Common myeloid progenitor, CD34-positive (primary cell): ENCODE measurements at regions not wholly inside any gene's neighbourhood (a gene's known extent, or its start where the extent isn't known, plus 50 kb on each side); places are given as distances from the start of the nearest gene placed in this dataset.

Source experiments
- CTCF ChIA-PET: fragments of 350-600 bp; sonication (Branson Sonifier 250); formaldehyde crosslinking; loops from one replicate; lab custom pipeline; 2021; ENCODE audit warnings: antibody characterized with exemption; lab: Charles Lee
- POLR2A ChIA-PET: fragments of 350-600 bp; sonication (Branson Sonifier 250); formaldehyde crosslinking; loops from one replicate; lab custom pipeline; 2021; ENCODE audit warnings: antibody characterized with exemption; lab: Charles Lee
- DNase-seq, 3 donors: peaks; one replicate each; pipeline versions ENCODE4 v3.0.0 to v3.0.0-alpha.2; 2013
- H3K27ac ChIP-seq, 2 experiments: 1 replicate in 1 of 2; 2 replicates in 1 of 2; pipeline ENCODE4 v1.7.0; 2013; ENCODE audit warnings: inconsistent platforms in 2 of 2, low read length in 2 of 2, mild to moderate bottlenecking in 2 of 2, low read depth in 1 of 2, moderate library complexity in 1 of 2; ENCODE audit not compliant: severe bottlenecking in 2 of 2, insufficient read depth in 1 of 2, poor library complexity in 1 of 2
- H3K27me3 ChIP-seq, 5 experiments: replicated peaks in 2 of 5; 1 replicate in 3 of 5; 2 replicates in 2 of 5; pipeline versions ENCODE4 v1.6.1 to v1.7.0; 2013; ENCODE audit warnings: low read length in 4 of 5, mild to moderate bottlenecking in 2 of 5, moderate library complexity in 2 of 5, inconsistent platforms in 1 of 5; ENCODE audit not compliant: insufficient read depth in 5 of 5, control insufficient read depth in 4 of 5
- H3K36me3 ChIP-seq, 4 experiments: 1 replicate in 2 of 4; 2 replicates in 2 of 4; pipeline versions ENCODE4 v1.6.1 to v1.7.0; 2013; ENCODE audit warnings: low read length in 3 of 4, control low read depth in 1 of 4, mild to moderate bottlenecking in 1 of 4; ENCODE audit not compliant: control insufficient read depth in 4 of 4, insufficient read depth in 4 of 4
- H3K4me1 ChIP-seq, 4 experiments: 1 replicate in 3 of 4; 2 replicates in 1 of 4; pipeline versions ENCODE4 v1.6.1 to v1.7.1; 2013; ENCODE audit warnings: low read length in 3 of 4, mild to moderate bottlenecking in 3 of 4, control low read depth in 1 of 4, inconsistent platforms in 1 of 4, moderate library complexity in 1 of 4; ENCODE audit not compliant: control insufficient read depth in 4 of 4, insufficient read depth in 4 of 4; ENCODE audit errors: control extremely low read depth in 1 of 4
- H3K4me3 ChIP-seq, 7 experiments: 1 replicate in 4 of 7; 2 replicates in 3 of 7; pipeline versions ENCODE4 v1.5.1 to v1.7.0; 2013; ENCODE audit warnings: mild to moderate bottlenecking in 7 of 7, low read length in 6 of 7, moderate library complexity in 6 of 7, inconsistent platforms in 2 of 7, low read depth in 2 of 7, control low read depth in 1 of 7; ENCODE audit not compliant: insufficient read depth in 4 of 7, control insufficient read depth in 1 of 7; ENCODE audit errors: extremely low read depth in 1 of 7
- H3K9me3 ChIP-seq, 5 experiments: 1 replicate in 4 of 5; 2 replicates in 1 of 5; pipeline versions ENCODE4 v1.6.1 to v1.7.1; 2013; ENCODE audit warnings: low read length in 4 of 5, mild to moderate bottlenecking in 2 of 5, inconsistent platforms in 1 of 5, low read depth in 1 of 5, moderate library complexity in 1 of 5; ENCODE audit not compliant: control insufficient read depth in 4 of 5, insufficient read depth in 2 of 5; ENCODE audit errors: control extremely low read depth in 1 of 5
- WGBS: methylation state at CpG from one replicate; pipeline ENCODE4 v1.1.5; 2013; ENCODE audit not compliant: insufficient coverage; 5-methylcytosine and 5-hydroxymethylcytosine counted together

DNA sequence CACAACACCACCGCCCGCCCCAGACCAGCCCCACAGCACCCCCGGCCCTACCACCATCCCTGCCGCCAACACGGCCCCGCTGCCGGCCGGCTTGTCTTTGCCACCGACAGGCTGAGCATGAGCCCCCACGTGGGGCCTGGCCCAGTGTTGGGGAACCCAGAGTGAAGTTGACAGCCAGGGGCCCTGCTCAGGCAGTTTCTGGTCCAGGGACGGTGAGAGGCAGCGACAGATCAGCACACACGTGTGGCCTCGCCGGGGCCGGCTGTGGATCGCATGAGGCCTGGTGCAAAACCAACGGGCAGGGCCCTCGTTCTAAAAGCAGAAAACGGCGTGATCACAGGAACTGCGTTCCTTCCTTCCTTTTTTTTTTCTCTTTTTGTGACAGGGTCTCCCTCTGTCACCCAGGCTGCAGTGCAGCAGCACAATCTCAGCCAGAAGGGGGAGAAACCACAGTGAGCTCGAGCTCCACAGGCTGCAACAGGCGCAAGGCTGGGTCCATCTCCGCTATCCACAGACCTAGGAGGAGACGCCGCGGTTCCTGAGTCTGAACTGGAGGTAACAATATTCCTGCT lies 50.5 kb upstream of the FBRSL1 start:
- DNase-seq: peak; percentile 76 to 90 (median 89)
- H3K27me3 ChIP-seq: no peaks in the 10 kb centered on the region
- POLR2A ChIA-PET: no interaction called here

DNA sequence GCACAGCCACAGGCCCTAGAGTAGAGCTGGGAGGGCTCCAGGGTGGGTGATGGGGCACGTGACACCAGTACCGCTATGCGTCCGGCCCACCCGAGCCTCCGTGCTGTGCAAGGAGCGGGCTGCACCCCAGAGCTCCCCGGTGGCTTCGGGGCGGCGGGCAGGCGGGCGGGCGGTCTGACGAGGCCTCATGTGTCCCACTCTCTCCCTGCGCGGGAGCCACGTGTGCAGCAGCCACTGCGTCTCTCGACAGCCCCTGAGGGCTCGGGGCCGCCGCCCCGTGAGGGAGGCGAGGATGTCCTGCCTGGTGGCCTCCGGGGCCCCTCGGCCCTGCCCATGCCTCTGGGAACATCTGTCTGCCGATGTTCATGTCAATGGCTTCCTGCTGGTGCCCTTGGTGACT lies 51.2 kb upstream of the FBRSL1 start:
- WGBS: 89% methylated on average over 28 of the region's 28 CpGs
- Histone ChIP-seq H3K9me3 (peaks cover 0 to 17% (median 0%) of the 10 kb centered on the region in 5 experiments), H3K27me3 (no peaks in the 10 kb centered on the region), H3K4me1 (peaks cover 1 to 52% (median 36%) of the 10 kb centered on the region in 4 experiments), H3K27ac (no peak overlapping the region), H3K36me3 (no peaks in the 10 kb centered on the region), H3K4me3 (no peak overlapping the region)
- POLR2A ChIA-PET: no interaction called here
- CTCF ChIA-PET: interaction anchor here (1.2 to 1.8 kb wide), 2 partner anchors 11 to 47 kb away, joined by 3 to 8 read pairs; no protein-coding TSS in a partner anchor
- no peak for DNase-seq

More for the DNA sequence above, 50.5 kb upstream of the FBRSL1 start:
- Histone ChIP-seq H3K27ac (no peak overlapping the region), H3K4me3 (no peak overlapping the region), H3K9me3 (peaks cover 0 to 17% (median 0%) of the 10 kb centered on the region in 5 experiments), H3K36me3 (no peaks in the 10 kb centered on the region), H3K4me1 (peaks cover 3 to 59% (median 43%) of the 10 kb centered on the region in 4 experiments)
- CTCF ChIA-PET: interaction anchor here (0.7 to 1.8 kb wide), 5 partner anchors 11 to 64 kb away, joined by 3 to 8 read pairs (median 4); no protein-coding TSS in a partner anchor
- WGBS: 55% methylated on average over 17 of the region's 28 CpGs

DNA sequence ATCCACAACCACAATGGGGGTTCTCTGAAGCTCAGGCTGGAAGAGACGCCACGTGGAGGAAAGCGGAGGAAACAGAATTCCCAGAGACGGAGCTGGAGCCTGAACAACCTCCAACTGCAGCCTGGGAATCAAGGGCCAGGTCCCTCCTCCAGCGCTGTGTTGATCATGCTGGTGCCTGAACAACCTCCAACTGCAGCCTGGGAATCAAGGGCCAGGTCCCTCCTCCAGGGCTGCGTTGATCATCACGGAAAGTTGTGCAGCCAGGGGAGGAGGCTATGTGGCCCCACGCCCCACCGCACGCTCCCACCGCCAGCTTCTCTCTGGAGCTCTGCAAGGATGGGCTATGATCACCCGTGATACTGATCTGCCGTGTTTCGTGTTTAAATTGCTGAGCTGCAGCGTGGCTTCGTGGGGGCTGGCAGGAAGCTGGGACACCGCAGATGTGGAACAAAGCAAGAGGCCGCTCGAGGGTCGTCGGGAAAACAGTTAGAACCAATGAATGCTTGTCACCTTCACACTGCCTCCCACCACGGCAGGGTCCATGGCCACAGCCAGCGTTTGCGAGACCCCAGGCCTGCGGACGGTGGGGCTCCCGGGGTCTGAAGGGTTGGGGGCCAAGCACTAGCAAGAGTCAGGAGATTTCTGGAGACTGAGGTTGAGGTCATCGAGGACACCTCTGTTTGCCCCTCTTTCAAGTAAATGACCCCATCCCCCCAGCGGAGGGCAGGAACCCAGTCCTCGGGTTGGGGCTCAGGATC lies 51.8 kb upstream of the FBRSL1 start:
- no peak overlapping the region for H3K4me3 ChIP-seq
- no peaks in the 10 kb centered on the region for H3K27me3 ChIP-seq
- ChIA-PET CTCF (interaction anchor here (0.7 to 1.8 kb wide), 4 partner anchors 10 to 86 kb away, joined by 3 to 8 read pairs (median 4); no protein-coding TSS in a partner anchor), POLR2A (no interaction called here)
- H3K4me1 ChIP-seq: peaks cover 0 to 51% (median 32%) of the 10 kb centered on the region in 4 experiments
- H3K27ac ChIP-seq: no peak overlapping the region
- no peaks in the 10 kb centered on the region for H3K36me3 ChIP-seq
- 53% methylated on average over 27 of the region's 30 CpGs for WGBS
- peak in 2 of 3 donors; percentile 39 to 53 for DNase-seq
- H3K9me3 ChIP-seq: peaks cover 0 to 17% (median 0%) of the 10 kb centered on the region in 5 experiments

DNA sequence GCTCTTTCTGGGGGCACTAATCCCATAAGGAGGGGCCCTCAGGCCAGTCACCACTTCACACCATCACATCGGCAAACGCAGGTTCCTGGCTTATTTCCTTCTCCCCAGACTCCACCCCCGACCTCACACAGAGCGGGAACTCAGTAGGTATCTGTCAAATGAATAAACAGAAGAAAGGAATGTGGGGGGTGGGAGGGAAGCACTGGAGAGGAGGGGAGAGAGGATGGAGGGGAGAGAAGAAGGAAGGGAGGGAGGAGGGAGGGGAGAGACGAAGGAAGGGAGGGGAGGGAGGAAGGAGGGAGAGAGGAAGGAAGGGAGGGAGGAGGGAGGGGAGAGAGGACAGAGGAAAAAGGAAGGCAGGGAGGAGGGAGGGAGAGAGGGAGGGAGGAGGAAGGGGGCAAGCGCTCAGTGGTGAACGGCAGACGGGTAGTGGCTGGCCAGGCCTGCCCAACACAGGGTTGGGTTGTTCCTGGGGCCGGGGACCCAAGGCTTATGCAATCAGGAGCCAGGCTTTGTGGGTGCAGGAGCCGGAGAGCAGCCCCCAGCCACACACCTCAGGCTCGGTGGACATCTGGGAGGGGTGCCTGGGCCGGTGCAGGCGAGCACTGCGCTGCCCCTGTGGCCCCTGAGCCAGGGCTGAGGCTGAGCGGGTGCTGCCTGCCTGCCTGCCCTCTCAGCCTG lies 52.6 kb upstream of the FBRSL1 start:
- Histone ChIP-seq H3K27me3 (no peaks in the 10 kb centered on the region), H3K4me1 (peaks cover 0 to 56% (median 34%) of the 10 kb centered on the region in 4 experiments), H3K27ac (no peak overlapping the region), H3K9me3 (peaks cover 0 to 17% (median 0%) of the 10 kb centered on the region in 5 experiments), H3K4me3 (peak overlapping the region in 2 of 7 experiments; percentile 16 to 24), H3K36me3 (no peaks in the 10 kb centered on the region)
- POLR2A ChIA-PET: no interaction called here
- peak in 2 of 3 donors; percentile 40 to 51 for DNase-seq
- CTCF ChIA-PET: interaction anchor here (0.7 to 1.8 kb wide), 4 partner anchors 9 to 87 kb away, joined by 3 to 8 read pairs (median 4); no protein-coding TSS in a partner anchor
- WGBS: 18% methylated on average over 10 of the region's 15 CpGs

DNA sequence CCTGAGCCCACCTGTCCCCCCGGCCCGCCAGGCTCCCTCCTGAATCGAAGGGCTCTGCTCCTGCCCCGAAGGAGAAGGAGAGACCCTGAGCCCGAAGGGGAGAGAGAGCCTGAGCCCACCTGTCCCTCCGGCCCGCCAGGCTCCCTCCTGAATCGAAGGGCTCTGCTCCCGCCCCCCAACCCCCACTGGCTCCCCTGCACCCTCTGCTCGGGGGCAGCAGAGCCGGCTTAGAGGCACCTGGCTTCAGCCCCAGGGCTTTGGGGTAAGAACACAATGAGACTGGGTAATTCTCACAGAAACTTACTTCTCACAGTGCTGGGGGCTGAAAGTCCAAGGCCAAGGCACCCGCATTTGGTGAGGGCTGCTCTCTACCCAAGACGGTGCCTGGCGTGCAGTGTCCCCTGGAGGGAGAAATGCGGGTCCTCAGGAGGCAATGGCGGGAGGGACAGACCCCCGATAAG lies 53.1 kb upstream of the FBRSL1 start:
- Histone ChIP-seq H3K4me1 (peaks cover 0 to 56% (median 34%) of the 10 kb centered on the region in 4 experiments), H3K27me3 (no peaks in the 10 kb centered on the region), H3K36me3 (no peaks in the 10 kb centered on the region), H3K4me3 (peak overlapping the region in 2 of 7 experiments; percentile 16 to 24), H3K27ac (no peak overlapping the region), H3K9me3 (peaks cover 0 to 17% (median 0%) of the 10 kb centered on the region in 5 experiments)
- no peak for DNase-seq
- ChIA-PET CTCF (no interaction called here), POLR2A (no interaction called here)
- WGBS: 88% methylated on average over 8 of the region's 17 CpGs

DNA sequence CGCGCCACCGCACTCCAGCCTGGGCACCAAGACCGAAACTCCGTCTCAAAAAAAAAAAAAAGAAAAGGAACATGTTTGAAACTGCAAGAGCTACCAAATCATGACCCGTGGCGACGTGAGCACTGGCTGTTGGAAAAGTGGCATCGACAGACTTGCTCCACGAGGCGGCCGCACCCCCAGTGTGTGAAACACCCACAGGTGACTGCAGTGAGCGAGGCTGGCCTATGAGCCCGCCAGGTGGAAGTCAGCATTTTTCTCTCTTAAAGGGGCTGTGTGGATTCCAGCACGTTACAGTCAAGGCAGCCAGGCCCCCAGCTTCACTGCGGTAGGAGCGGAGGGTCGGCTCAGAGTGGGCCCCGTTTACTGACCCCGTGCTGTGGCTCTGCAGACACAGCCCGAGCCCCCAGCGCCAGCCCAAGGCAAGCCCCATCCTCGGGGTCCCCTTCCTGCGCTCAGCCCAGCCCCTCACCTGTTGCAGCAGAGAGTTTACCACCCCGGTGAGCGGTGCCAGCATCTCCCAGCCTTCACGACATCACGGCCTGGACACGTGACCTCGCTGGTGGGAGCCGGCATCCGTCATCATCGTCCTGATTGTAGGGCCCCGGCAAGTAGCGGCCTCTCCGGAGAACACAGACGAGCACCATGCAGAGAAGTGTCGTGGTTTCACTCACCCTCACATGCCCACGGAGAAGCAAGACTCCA lies 54.3 kb upstream of the FBRSL1 start:
- H3K27ac ChIP-seq: no peak overlapping the region
- no peaks in the 10 kb centered on the region for H3K27me3 ChIP-seq
- no peak overlapping the region for H3K4me3 ChIP-seq
- peaks cover 0 to 65% (median 42%) of the 10 kb centered on the region in 4 experiments for H3K4me1 ChIP-seq
- H3K36me3 ChIP-seq: no peaks in the 10 kb centered on the region
- ChIA-PET CTCF (interaction anchor here (0.7 to 1.5 kb wide), 2 partner anchors 47 to 88 kb away, joined by 3 read pairs; no protein-coding TSS in a partner anchor), POLR2A (no interaction called here)
- 95% methylated on average over 38 of the region's 39 CpGs for WGBS
- no peak for DNase-seq
- peaks cover 0 to 17% (median 0%) of the 10 kb centered on the region in 5 experiments for H3K9me3 ChIP-seq
